ENCODE measurements at regions not wholly inside any gene's neighbourhood (a gene's known extent, or its start where the extent isn't known, plus 50 kb on each side); places are given as distances from the start of the nearest gene placed in this dataset.

DNA sequence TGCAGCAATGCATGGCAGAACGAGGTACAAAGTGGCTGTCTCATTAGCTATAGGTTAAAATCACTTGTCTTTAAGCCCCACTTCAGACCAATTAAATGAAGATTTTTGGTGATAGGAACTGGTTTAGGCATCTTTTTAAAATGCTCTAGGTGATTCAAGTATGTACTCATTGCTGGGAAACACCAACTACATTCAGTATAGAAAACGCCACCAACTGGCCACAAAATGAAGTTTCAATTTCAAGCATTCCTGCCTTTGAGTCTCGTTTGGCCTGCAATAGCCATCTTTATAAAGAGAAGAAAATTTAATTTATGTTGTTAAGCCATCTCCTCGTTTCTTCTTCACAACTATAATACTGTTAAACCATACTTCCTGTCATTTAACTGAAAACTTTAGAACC, 587.9 kb downstream of the GBE1 start:
- Histone ChIP-seq H3K4me1 (ENCODE audit: insufficient read depth) (no peaks in the 10 kb centered on the region), H3K27ac (ENCODE audit: low read depth) (no peak overlapping the region), H3K4me3 (ENCODE audit: low read depth, low read length) (no peak overlapping the region), H3K36me3 (ENCODE audit: insufficient read depth) (no peaks in the 10 kb centered on the region)
- WGBS, result 51% methylated on average over 4 of the region's 4 CpGs
- DNase-seq (ENCODE audit: extremely low spot score), result no peak

DNA sequence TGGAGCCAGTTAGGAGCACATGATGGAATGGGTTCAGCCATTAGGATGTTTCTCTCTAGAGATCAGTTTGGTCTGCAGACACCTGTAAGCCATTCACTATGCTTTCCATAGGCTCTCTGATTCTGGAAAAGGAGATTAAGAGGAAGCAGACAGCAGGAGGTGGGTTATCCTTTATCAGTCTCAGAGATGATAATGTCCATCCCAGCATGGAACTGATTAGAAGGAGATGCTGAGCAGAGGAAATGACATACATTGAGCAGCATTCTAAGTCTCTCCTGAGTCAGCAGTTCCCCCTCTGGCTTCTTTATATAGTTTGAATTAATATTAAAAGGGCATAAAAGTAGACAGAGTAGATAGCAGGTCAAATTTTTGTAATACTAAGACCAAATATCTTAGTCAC, 591.1 kb downstream of the GBE1 start:
- Histone ChIP-seq H3K4me3 (ENCODE audit: low read depth, low read length) (no peak overlapping the region), H3K4me1 (ENCODE audit: insufficient read depth) (no peaks in the 10 kb centered on the region), H3K27ac (ENCODE audit: low read depth) (no peak overlapping the region), H3K36me3 (ENCODE audit: insufficient read depth) (no peaks in the 10 kb centered on the region)
- DNase-seq (ENCODE audit: extremely low spot score), result no peak

- H3K4me1 ChIP-seq (ENCODE audit: insufficient read depth), result no peaks in the 10 kb centered on the region
- no peaks in the 10 kb centered on the region for H3K36me3 ChIP-seq (ENCODE audit: insufficient read depth)
- 88% methylated on average over 3 of the region's 3 CpGs for WGBS
- H3K27ac ChIP-seq (ENCODE audit: low read depth), result no peak overlapping the region
- no peak for DNase-seq (ENCODE audit: extremely low spot score)
- H3K4me3 ChIP-seq (ENCODE audit: low read depth, low read length), result no peak overlapping the region
These were observed 596.6 kb downstream of the GBE1 start for GRCh38 chr3:81164806-81165205.

- WGBS, result 82% methylated on average over 1 of the region's 1 CpG
- H3K4me3 ChIP-seq (ENCODE audit: low read depth, low read length), result no peak overlapping the region
- no peak for DNase-seq (ENCODE audit: extremely low spot score)
These were observed 599.6 kb downstream of the GBE1 start for GRCh38 chr3:81161851-81162250.

GRCh38 chr3:81161100-81161499, 600.3 kb downstream of the GBE1 start:
- H3K36me3 ChIP-seq (ENCODE audit: insufficient read depth), result no peaks in the 10 kb centered on the region
- no peak for DNase-seq (ENCODE audit: extremely low spot score)
- H3K27ac ChIP-seq (ENCODE audit: low read depth), result no peak overlapping the region
- no peak overlapping the region for H3K4me3 ChIP-seq (ENCODE audit: low read depth, low read length)
- no peaks in the 10 kb centered on the region for H3K4me1 ChIP-seq (ENCODE audit: insufficient read depth)
- 45% methylated on average over 4 of the region's 4 CpGs for WGBS

More at GRCh38 chr3:81161851-81162250, 599.6 kb downstream of the GBE1 start:
- Histone ChIP-seq H3K36me3 (ENCODE audit: insufficient read depth) (no peaks in the 10 kb centered on the region), H3K27ac (ENCODE audit: low read depth) (no peak overlapping the region), H3K4me1 (ENCODE audit: insufficient read depth) (no peaks in the 10 kb centered on the region)

- Histone ChIP-seq H3K36me3 (ENCODE audit: insufficient read depth) (no peaks in the 10 kb centered on the region), H3K4me1 (ENCODE audit: insufficient read depth) (no peaks in the 10 kb centered on the region), H3K4me3 (ENCODE audit: low read depth, low read length) (no peak overlapping the region), H3K27ac (ENCODE audit: low read depth) (no peak overlapping the region)
- WGBS, result 86% methylated on average over 7 of the region's 7 CpGs
- DNase-seq (ENCODE audit: extremely low spot score), result no peak
These were observed 606.8 kb downstream of the GBE1 start for GRCh38 chr3:81154611-81155143.

GRCh38 chr3:81152156-81152555, 609.3 kb downstream of the GBE1 start:
- 70% methylated on average over 2 of the region's 2 CpGs for WGBS
- Histone ChIP-seq H3K4me1 (ENCODE audit: insufficient read depth) (no peaks in the 10 kb centered on the region), H3K4me3 (ENCODE audit: low read depth, low read length) (no peak overlapping the region), H3K27ac (ENCODE audit: low read depth) (no peak overlapping the region), H3K36me3 (ENCODE audit: insufficient read depth) (no peaks in the 10 kb centered on the region)
- no peak for DNase-seq (ENCODE audit: extremely low spot score)

DNA sequence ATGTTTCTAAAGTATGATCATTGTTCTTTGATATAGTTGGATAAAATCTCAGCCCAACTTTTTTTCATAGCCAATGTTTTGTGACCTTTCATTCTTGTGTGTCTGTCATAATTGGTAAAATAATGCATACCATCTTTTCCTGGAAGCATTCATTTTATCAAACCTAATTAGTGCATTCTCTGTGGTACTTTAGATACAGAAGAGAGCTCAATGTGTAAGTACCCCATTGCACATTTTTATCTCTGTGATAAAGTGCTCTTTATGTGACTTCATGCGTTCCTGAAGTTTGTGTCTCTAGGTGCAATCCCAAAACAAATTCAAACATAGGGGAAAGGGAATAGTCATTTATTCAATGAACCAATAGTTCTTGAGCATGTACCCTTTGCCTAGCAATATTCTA, 628.5 kb downstream of the GBE1 start:
- WGBS, result 93% methylated on average over 1 of the region's 1 CpG
- no peaks in the 10 kb centered on the region for H3K36me3 ChIP-seq (ENCODE audit: insufficient read depth)
- H3K27ac ChIP-seq (ENCODE audit: low read depth), result no peak overlapping the region
- H3K4me3 ChIP-seq (ENCODE audit: low read depth, low read length), result no peak overlapping the region
- H3K4me1 ChIP-seq (ENCODE audit: insufficient read depth), result no peaks in the 10 kb centered on the region
- DNase-seq (ENCODE audit: extremely low spot score), result no peak

- DNase-seq (ENCODE audit: extremely low spot score), result no peak
- Histone ChIP-seq H3K27ac (ENCODE audit: low read depth) (no peak overlapping the region), H3K4me3 (ENCODE audit: low read depth, low read length) (no peak overlapping the region), H3K4me1 (ENCODE audit: insufficient read depth) (no peaks in the 10 kb centered on the region), H3K36me3 (ENCODE audit: insufficient read depth) (no peaks in the 10 kb centered on the region)
- 62% methylated on average over 5 of the region's 5 CpGs for WGBS
These were observed 655.5 kb downstream of the GBE1 start for GRCh38 chr3:81105789-81106488.

GRCh38 chr3:81105206-81105605, 656.2 kb downstream of the GBE1 start:
- H3K4me3 ChIP-seq (ENCODE audit: low read depth, low read length), result no peak overlapping the region
- no peaks in the 10 kb centered on the region for H3K36me3 ChIP-seq (ENCODE audit: insufficient read depth)
- H3K4me1 ChIP-seq (ENCODE audit: insufficient read depth), result no peaks in the 10 kb centered on the region
- H3K27ac ChIP-seq (ENCODE audit: low read depth), result no peak overlapping the region
- 69% methylated on average over 2 of the region's 2 CpGs for WGBS
- DNase-seq (ENCODE audit: extremely low spot score), result no peak

DNA sequence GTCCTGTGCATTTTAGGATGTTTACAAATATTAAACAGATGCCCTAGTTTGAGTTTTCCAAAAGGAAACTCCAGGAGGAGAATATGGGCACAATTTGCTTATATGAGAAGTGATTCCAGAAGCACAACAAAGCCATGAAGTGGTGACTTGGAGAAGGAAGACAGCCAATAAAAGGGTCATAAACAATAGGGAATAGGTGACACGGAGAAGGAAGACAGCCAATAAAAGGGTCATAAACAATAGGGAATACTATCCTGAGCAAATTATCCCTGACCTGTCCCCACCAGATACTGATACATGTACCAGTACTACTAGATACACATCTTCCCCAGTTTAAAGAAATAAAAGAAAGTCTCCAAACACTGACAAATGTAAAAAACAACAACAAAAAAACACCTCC, 663.6 kb downstream of the GBE1 start:
- H3K36me3 ChIP-seq (ENCODE audit: insufficient read depth), result no peaks in the 10 kb centered on the region
- WGBS, result 27% methylated on average over 1 of the region's 1 CpG

GRCh38 chr3:81095956-81096355, 665.5 kb downstream of the GBE1 start:
- Histone ChIP-seq H3K4me1 (ENCODE audit: insufficient read depth) (no peaks in the 10 kb centered on the region), H3K36me3 (ENCODE audit: insufficient read depth) (no peaks in the 10 kb centered on the region), H3K27ac (ENCODE audit: low read depth) (no peak overlapping the region), H3K4me3 (ENCODE audit: low read depth, low read length) (no peak overlapping the region)
- no peak for DNase-seq (ENCODE audit: extremely low spot score)
- WGBS, result 44% methylated on average over 5 of the region's 5 CpGs

More for the DNA sequence above, 663.6 kb downstream of the GBE1 start:
- DNase-seq (ENCODE audit: extremely low spot score), result no peak
- no peak overlapping the region for H3K27ac ChIP-seq (ENCODE audit: low read depth)
- no peaks in the 10 kb centered on the region for H3K4me1 ChIP-seq (ENCODE audit: insufficient read depth)
- H3K4me3 ChIP-seq (ENCODE audit: low read depth, low read length), result no peak overlapping the region

GRCh38 chr3:81094986-81095385, 666.5 kb downstream of the GBE1 start:
- DNase-seq (ENCODE audit: extremely low spot score), result no peak
- H3K4me3 ChIP-seq (ENCODE audit: low read depth, low read length), result no peak overlapping the region
- H3K27ac ChIP-seq (ENCODE audit: low read depth), result no peak overlapping the region
- WGBS, result 82% methylated on average over 7 of the region's 7 CpGs
- no peaks in the 10 kb centered on the region for H3K4me1 ChIP-seq (ENCODE audit: insufficient read depth)
- no peaks in the 10 kb centered on the region for H3K36me3 ChIP-seq (ENCODE audit: insufficient read depth)

GRCh38 chr3:81087607-81088006, 673.8 kb downstream of the GBE1 start:
- Histone ChIP-seq H3K4me3 (ENCODE audit: low read depth, low read length) (no peak overlapping the region), H3K36me3 (ENCODE audit: insufficient read depth) (no peaks in the 10 kb centered on the region), H3K27ac (ENCODE audit: low read depth) (no peak overlapping the region), H3K4me1 (ENCODE audit: insufficient read depth) (no peaks in the 10 kb centered on the region)
- no peak for DNase-seq (ENCODE audit: extremely low spot score)
- 81% methylated on average over 3 of the region's 3 CpGs for WGBS

DNA sequence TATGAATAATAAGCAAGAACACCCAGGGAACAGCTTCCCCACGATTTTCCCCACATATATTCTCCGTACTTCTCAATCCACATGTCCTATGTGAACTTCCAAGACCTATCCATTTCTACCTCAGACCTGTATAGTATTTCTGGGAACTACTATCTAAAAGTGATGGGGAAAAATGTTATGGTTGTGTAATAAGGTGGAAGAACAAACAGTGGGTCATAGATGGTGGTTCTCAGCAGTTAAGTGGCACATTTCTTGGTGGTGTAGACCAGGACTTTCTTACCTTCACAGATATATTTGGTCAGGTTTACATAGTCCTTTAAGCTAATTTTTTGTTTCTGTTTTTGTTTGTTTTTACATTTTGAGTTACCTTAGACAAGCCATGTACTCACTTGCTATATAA, 675.1 kb downstream of the GBE1 start:
- H3K27ac ChIP-seq (ENCODE audit: low read depth), result no peak overlapping the region
- no peaks in the 10 kb centered on the region for H3K36me3 ChIP-seq (ENCODE audit: insufficient read depth)
- DNase-seq (ENCODE audit: extremely low spot score), result no peak
- 77% methylated on average over 2 of the region's 2 CpGs for WGBS
- no peaks in the 10 kb centered on the region for H3K4me1 ChIP-seq (ENCODE audit: insufficient read depth)
- H3K4me3 ChIP-seq (ENCODE audit: low read depth, low read length), result no peak overlapping the region
